ENCODE measurements at regions not wholly inside any gene's neighbourhood (a gene's known extent, or its start where the extent isn't known, plus 50 kb on each side); places are given as distances from the start of the nearest gene placed in this dataset.

- H3K36me3 ChIP-seq: no peaks in the 10 kb centered on the region
- H3K9me3 ChIP-seq: no peaks in the 10 kb centered on the region
- no peak for TF ChIP-seq CTCF (IDR thresholded peaks at IDR 0.05)
- no peak for TF ChIP-seq POLR2A (IDR thresholded peaks at IDR 0.05)
- no peak overlapping the region for H3K27ac ChIP-seq
- H3K27me3 ChIP-seq: no peaks in the 10 kb centered on the region
- intact Hi-C loops (cut with DNase I; ENCODE audit: low total_unique reads): no loop called here
- H3K4me1 ChIP-seq: peaks cover 0 to 9% of the 10 kb centered on the region in 2 donors
- no peak overlapping the region for H3K4me3 ChIP-seq
- no peak for DNase-seq
These were observed 80.0 kb upstream of the GATA5 start for GRCh38 chr20:62555642-62556420.

GRCh38 chr20:62557462-62557861, 81.7 kb upstream of the GATA5 start:
- H3K27ac ChIP-seq: no peak overlapping the region
- no peaks in the 10 kb centered on the region for H3K36me3 ChIP-seq
- H3K9me3 ChIP-seq: no peaks in the 10 kb centered on the region
- H3K4me1 ChIP-seq: no peaks in the 10 kb centered on the region
- no peak for DNase-seq
- no peak for TF ChIP-seq CTCF (IDR thresholded peaks at IDR 0.05)
- no peak for TF ChIP-seq POLR2A (IDR thresholded peaks at IDR 0.05)
- H3K27me3 ChIP-seq: no peaks in the 10 kb centered on the region
- intact Hi-C loops (cut with DNase I; ENCODE audit: low total_unique reads): no loop called here
- no peak overlapping the region for H3K4me3 ChIP-seq

DNA sequence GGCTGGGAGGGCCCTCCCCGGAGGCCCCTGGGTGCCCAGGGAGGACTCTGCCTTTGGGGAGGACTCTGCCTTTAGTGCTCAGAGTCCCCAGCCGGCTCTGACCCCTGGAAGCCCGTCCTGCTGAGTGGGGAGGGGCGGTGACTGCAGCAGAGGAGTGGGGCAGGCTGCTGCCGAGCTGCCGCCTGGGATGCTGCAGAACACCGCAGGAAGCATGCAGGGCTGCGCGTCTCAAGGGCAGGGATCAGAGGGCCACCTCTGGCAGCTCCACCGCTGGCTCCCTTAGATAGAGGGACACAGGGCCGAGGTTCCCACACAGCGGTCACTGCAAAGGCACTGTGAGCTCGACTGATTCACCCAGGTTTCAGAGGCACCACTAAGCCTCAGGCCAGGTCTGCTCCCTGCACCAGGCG, 82.2 kb upstream of the GATA5 start:
- H3K27me3 ChIP-seq: no peaks in the 10 kb centered on the region
- H3K27ac ChIP-seq: no peak overlapping the region
- no peaks in the 10 kb centered on the region for H3K9me3 ChIP-seq
- intact Hi-C loops (cut with DNase I; ENCODE audit: low total_unique reads): no loop called here
- no peak for TF ChIP-seq CTCF (IDR thresholded peaks at IDR 0.05)
- TF ChIP-seq POLR2A (IDR thresholded peaks at IDR 0.05): no peak
- no peaks in the 10 kb centered on the region for H3K4me1 ChIP-seq
- no peak for DNase-seq
- H3K36me3 ChIP-seq: no peaks in the 10 kb centered on the region
- no peak overlapping the region for H3K4me3 ChIP-seq

DNA sequence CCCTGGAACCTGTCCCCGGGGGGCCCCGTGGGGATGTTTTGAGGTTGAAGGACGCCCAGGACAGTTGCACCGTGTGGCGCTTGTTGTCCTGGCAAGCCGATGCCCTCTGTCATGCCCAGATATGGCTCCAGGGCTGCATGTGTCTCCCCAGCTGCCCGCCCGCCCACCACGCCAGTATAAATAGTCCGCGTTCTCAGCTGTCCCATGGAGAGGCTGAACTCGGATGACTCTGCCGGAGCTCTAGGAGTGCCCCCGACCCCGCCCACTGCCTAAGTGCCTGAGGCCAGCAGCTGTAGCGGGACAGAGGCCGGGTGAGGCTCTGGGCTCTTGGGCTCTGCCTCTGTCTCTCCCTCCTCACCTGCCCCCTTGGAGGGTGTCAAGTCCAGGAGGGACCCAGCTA, 83.0 kb upstream of the GATA5 start:
- no peak for DNase-seq
- intact Hi-C loops (cut with DNase I; ENCODE audit: low total_unique reads): no loop called here
- Histone ChIP-seq H3K4me1 (no peaks in the 10 kb centered on the region), H3K9me3 (no peaks in the 10 kb centered on the region), H3K27me3 (no peaks in the 10 kb centered on the region), H3K4me3 (no peak overlapping the region), H3K27ac (no peak overlapping the region), H3K36me3 (no peaks in the 10 kb centered on the region)
- TF ChIP-seq CTCF (IDR thresholded peaks at IDR 0.05) (no peak), POLR2A (IDR thresholded peaks at IDR 0.05) (no peak)

- H3K4me3 ChIP-seq: no peak overlapping the region
- intact Hi-C loops (cut with DNase I; ENCODE audit: low total_unique reads): no loop called here
- DNase-seq: no peak
- H3K27ac ChIP-seq: no peak overlapping the region
- no peaks in the 10 kb centered on the region for H3K27me3 ChIP-seq
- no peaks in the 10 kb centered on the region for H3K4me1 ChIP-seq
- TF ChIP-seq POLR2A (IDR thresholded peaks at IDR 0.05) (no peak), CTCF (IDR thresholded peaks at IDR 0.05) (no peak)
- no peaks in the 10 kb centered on the region for H3K36me3 ChIP-seq
- H3K9me3 ChIP-seq: no peaks in the 10 kb centered on the region
These were observed 82.1 kb upstream of the SLCO4A1 start for GRCh38 chr20:62560162-62560561.

All from uterus (tissue), 3 donors.